GM06990 (cell line): ENCODE measurements at regions not wholly inside any gene's neighbourhood (a gene's known extent, or its start where the extent isn't known, plus 50 kb on each side); places are given as distances from the start of the nearest gene placed in this dataset.

Source experiments
- DNase-seq: peaks from one replicate; pipeline ENCODE4 v3.0.0-alpha.2; 2011; ENCODE audit not compliant: insufficient read length; ENCODE audit errors: extremely low read depth
- H3K27me3 ChIP-seq: replicated peaks from 2 replicates; pipeline ENCODE4 v1.6.0; 2011; ENCODE audit warnings: low read length; ENCODE audit not compliant: control insufficient read depth, insufficient read depth
- H3K36me3 ChIP-seq: 2 replicates; pipeline ENCODE4 v1.5.1; 2011; ENCODE audit warnings: low read length; ENCODE audit not compliant: control insufficient read depth, insufficient read depth
- H3K4me3 ChIP-seq: replicated peaks from 2 replicates; pipeline ENCODE4 v1.5.1; 2011; ENCODE audit warnings: low read depth, mild to moderate bottlenecking, control low read depth, low read length
- CTCF ChIP-seq: IDR thresholded peaks from 2 replicates; pipeline ENCODE4 v1.5.1; 2011; ENCODE audit warnings: low read length, control low read depth, mild to moderate bottlenecking, inconsistent platforms; ENCODE audit not compliant: insufficient read depth, poor library complexity, severe bottlenecking

GRCh38 chr3:159668461-159668860, 320.2 kb upstream of the IL12A start:
- no peaks in the 10 kb centered on the region for H3K36me3 ChIP-seq
- no peak overlapping the region for H3K4me3 ChIP-seq
- no peak for DNase-seq
- H3K27me3 ChIP-seq = no peaks in the 10 kb centered on the region
- no peak for TF ChIP-seq CTCF

GRCh38 chr3:159668990-159669476, 319.6 kb upstream of the IL12A start:
- H3K36me3 ChIP-seq = no peaks in the 10 kb centered on the region
- DNase-seq = no peak
- no peak for TF ChIP-seq CTCF
- no peak overlapping the region for H3K4me3 ChIP-seq
- H3K27me3 ChIP-seq = no peaks in the 10 kb centered on the region

- DNase-seq = no peak
- Histone ChIP-seq H3K36me3 (no peaks in the 10 kb centered on the region), H3K4me3 (no peak overlapping the region), H3K27me3 (no peaks in the 10 kb centered on the region)
- no peak for TF ChIP-seq CTCF
These were observed 318.9 kb upstream of the IL12A start for GRCh38 chr3:159669766-159670165.

- Histone ChIP-seq H3K27me3 (no peaks in the 10 kb centered on the region), H3K36me3 (no peaks in the 10 kb centered on the region), H3K4me3 (no peak overlapping the region)
- DNase-seq = no peak
- no peak for TF ChIP-seq CTCF
These were observed 315.6 kb upstream of the IL12A start for GRCh38 chr3:159672728-159673688.

- Histone ChIP-seq H3K4me3 (no peak overlapping the region), H3K36me3 (no peaks in the 10 kb centered on the region), H3K27me3 (no peaks in the 10 kb centered on the region)
- no peak for TF ChIP-seq CTCF
- DNase-seq = no peak
These were observed 314.1 kb upstream of the IL12A start for GRCh38 chr3:159674583-159674982.
